Ishikawa (cell line): ENCODE measurements at regions not wholly inside any gene's neighbourhood (a gene's known extent, or its start where the extent isn't known, plus 50 kb on each side); places are given as distances from the start of the nearest gene placed in this dataset.

Experiments used
- CEBPB ChIP-seq: IDR thresholded peaks from 2 replicates; pipeline ENCODE4 v1.6.1; 2012
- CREB1 ChIP-seq: IDR thresholded peaks from 2 replicates; pipeline ENCODE4 v1.6.1; 2012; ENCODE audit warnings: low read depth
- EGR1 ChIP-seq: IDR thresholded peaks from 2 replicates; pipeline ENCODE4 v1.6.1; 2012
- EP300 ChIP-seq: IDR thresholded peaks from 2 replicates; pipeline ENCODE4 v1.6.1; 2012; ENCODE audit warnings: borderline replicate concordance
- FOXM1 ChIP-seq: IDR thresholded peaks from 2 replicates; pipeline ENCODE4 v1.6.1; 2012; ENCODE audit warnings: low read depth, borderline replicate concordance
- MAX ChIP-seq: IDR thresholded peaks from 2 replicates; pipeline ENCODE4 v1.6.1; 2012
- NFIC ChIP-seq: IDR thresholded peaks from 2 replicates; pipeline ENCODE4 v1.6.1; 2012
- RAD21 ChIP-seq: IDR thresholded peaks from 2 replicates; pipeline ENCODE4 v1.6.1; 2012; ENCODE audit warnings: low read depth
- REST ChIP-seq: IDR thresholded peaks from 2 replicates; pipeline ENCODE4 v1.6.1; 2012; ENCODE audit warnings: low read depth, mild to moderate bottlenecking
- TAF1 ChIP-seq: IDR thresholded peaks from 2 replicates; pipeline ENCODE4 v1.6.1; 2012; ENCODE audit warnings: low read depth, mild to moderate bottlenecking
- TCF12 ChIP-seq: IDR thresholded peaks from 2 replicates; pipeline ENCODE4 v1.6.1; 2012; ENCODE audit warnings: low read depth
- TEAD4 ChIP-seq: IDR thresholded peaks from 2 replicates; pipeline ENCODE4 v1.6.1; 2012
- USF1 ChIP-seq: IDR thresholded peaks from 2 replicates; pipeline ENCODE4 v1.6.1; 2012
- YY1 ChIP-seq: IDR thresholded peaks from 2 replicates; pipeline ENCODE4 v1.6.1; 2012; ENCODE audit warnings: low read depth
- ZBTB7A ChIP-seq: IDR thresholded peaks from 2 replicates; pipeline ENCODE4 v1.6.1; 2012; ENCODE audit warnings: low read depth

DNA sequence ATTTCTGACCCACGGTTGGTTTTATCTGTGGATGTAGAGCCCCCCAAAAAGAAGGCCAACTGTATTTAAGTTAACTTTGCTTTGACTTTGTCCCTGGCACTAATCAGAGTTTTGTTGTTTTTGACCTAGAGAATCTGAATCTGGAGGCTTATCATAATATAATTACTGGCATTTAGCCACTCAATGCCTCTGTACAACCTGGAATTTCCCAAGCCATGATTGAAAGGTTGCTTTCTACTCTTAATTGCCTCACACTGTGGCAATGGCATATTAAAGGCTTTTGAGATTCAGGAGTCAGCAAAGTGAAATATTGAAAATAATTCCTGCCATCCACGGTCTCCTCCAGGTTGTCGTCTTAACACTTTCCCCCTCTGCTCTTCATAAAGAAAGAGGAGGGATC is 205.2 kb upstream of the GHITM start:
- TF ChIP-seq CEBPB (no peak), TEAD4 (no peak), TAF1 (no peak), TCF12 (no peak), RAD21 (no peak), ZBTB7A (no peak), USF1 (no peak), MAX (no peak), CREB1 (no peak)

GRCh38 chr10:83934641-83935338 is 204.5 kb upstream of the GHITM start:
- no peak for TF ChIP-seq USF1
- no peak for TF ChIP-seq ZBTB7A
- TF ChIP-seq TEAD4 = no peak
- no peak for TF ChIP-seq YY1
- TF ChIP-seq TAF1 = no peak
- TF ChIP-seq FOXM1 = no peak
- no peak for TF ChIP-seq EP300
- TF ChIP-seq MAX = no peak
- no peak for TF ChIP-seq TCF12
- TF ChIP-seq RAD21 = no peak
- no peak for TF ChIP-seq CREB1
- TF ChIP-seq NFIC = no peak
- no peak for TF ChIP-seq CEBPB

- TF ChIP-seq YY1 = no peak
- no peak for TF ChIP-seq CEBPB
- no peak for TF ChIP-seq EP300
- no peak for TF ChIP-seq USF1
- no peak for TF ChIP-seq RAD21
- no peak for TF ChIP-seq TAF1
- no peak for TF ChIP-seq MAX
- TF ChIP-seq CREB1 = no peak
- TF ChIP-seq REST = no peak
- no peak for TF ChIP-seq NFIC
- TF ChIP-seq EGR1 = no peak
- no peak for TF ChIP-seq TEAD4
- TF ChIP-seq ZBTB7A = no peak
- TF ChIP-seq TCF12 = no peak
Observed at GRCh38 chr10:83935339-83935736, 204.0 kb upstream of the GHITM start.

DNA sequence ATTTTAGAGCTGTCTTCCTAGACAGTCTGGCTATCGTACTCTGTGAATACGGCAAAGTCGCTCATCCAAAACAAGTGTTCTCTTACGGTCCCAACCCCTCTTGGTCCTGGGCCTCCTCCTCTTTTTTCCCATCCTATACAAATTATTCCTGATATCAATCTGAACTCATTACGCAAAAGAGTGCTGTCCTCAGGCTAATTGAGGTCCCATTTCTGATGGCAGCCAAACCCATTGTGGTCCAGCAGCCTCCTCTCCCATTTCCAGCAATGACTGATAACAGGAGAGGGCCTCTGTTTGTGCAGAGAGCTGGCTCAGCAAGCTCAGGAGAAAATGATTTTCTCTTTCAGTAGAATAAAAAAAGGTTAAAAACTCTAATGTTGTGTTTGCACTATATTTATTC is 203.4 kb upstream of the GHITM start:
- TF ChIP-seq TEAD4 (no peak), YY1 (no peak), EGR1 (no peak), CEBPB (no peak), TAF1 (no peak), MAX (no peak), NFIC (no peak), FOXM1 (no peak), RAD21 (no peak), CREB1 (no peak), USF1 (no peak)

DNA sequence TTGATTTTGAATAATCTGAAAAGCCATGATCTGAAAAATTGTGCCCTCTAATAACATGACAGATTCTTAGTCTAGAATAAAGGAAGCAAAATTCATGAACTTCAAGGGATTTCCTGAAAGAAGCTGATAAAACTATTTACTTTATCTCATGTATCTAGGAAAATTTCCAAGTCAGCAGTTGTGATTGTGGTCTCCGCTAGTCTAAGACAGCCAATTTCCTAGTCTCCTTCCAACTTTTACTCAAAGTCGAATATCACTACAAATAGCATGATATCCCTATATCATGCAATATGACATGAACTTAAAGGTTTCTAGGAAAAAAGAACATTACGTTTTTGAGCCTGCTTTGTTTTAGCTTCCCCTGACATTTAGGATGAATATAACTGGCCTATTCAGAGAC is 202.1 kb upstream of the GHITM start:
- no peak for TF ChIP-seq ZBTB7A
- TF ChIP-seq USF1 = no peak
- no peak for TF ChIP-seq NFIC
- TF ChIP-seq YY1 = no peak
- TF ChIP-seq EGR1 = no peak
- no peak for TF ChIP-seq TEAD4
- no peak for TF ChIP-seq RAD21
- no peak for TF ChIP-seq CEBPB
- TF ChIP-seq REST = no peak
- TF ChIP-seq CREB1 = no peak
- no peak for TF ChIP-seq MAX
- TF ChIP-seq TCF12 = no peak
- no peak for TF ChIP-seq EP300
- no peak for TF ChIP-seq FOXM1
- no peak for TF ChIP-seq TAF1
